Ishikawa (cell line): ENCODE measurements at regions not wholly inside any gene's neighbourhood (a gene's known extent, or its start where the extent isn't known, plus 50 kb on each side); places are given as distances from the start of the nearest gene placed in this dataset.

Experiments used
- CEBPB ChIP-seq: IDR thresholded peaks from 2 replicates; pipeline ENCODE4 v1.6.1; 2012
- CREB1 ChIP-seq: IDR thresholded peaks from 2 replicates; pipeline ENCODE4 v1.6.1; 2012; ENCODE audit warnings: low read depth
- EGR1 ChIP-seq: IDR thresholded peaks from 2 replicates; pipeline ENCODE4 v1.6.1; 2012
- EP300 ChIP-seq: IDR thresholded peaks from 2 replicates; pipeline ENCODE4 v1.6.1; 2012; ENCODE audit warnings: borderline replicate concordance
- FOXM1 ChIP-seq: IDR thresholded peaks from 2 replicates; pipeline ENCODE4 v1.6.1; 2012; ENCODE audit warnings: low read depth, borderline replicate concordance
- MAX ChIP-seq: IDR thresholded peaks from 2 replicates; pipeline ENCODE4 v1.6.1; 2012
- NFIC ChIP-seq: IDR thresholded peaks from 2 replicates; pipeline ENCODE4 v1.6.1; 2012
- RAD21 ChIP-seq: IDR thresholded peaks from 2 replicates; pipeline ENCODE4 v1.6.1; 2012; ENCODE audit warnings: low read depth
- REST ChIP-seq: IDR thresholded peaks from 2 replicates; pipeline ENCODE4 v1.6.1; 2012; ENCODE audit warnings: low read depth, mild to moderate bottlenecking
- TAF1 ChIP-seq: IDR thresholded peaks from 2 replicates; pipeline ENCODE4 v1.6.1; 2012; ENCODE audit warnings: low read depth, mild to moderate bottlenecking
- TCF12 ChIP-seq: IDR thresholded peaks from 2 replicates; pipeline ENCODE4 v1.6.1; 2012; ENCODE audit warnings: low read depth
- TEAD4 ChIP-seq: IDR thresholded peaks from 2 replicates; pipeline ENCODE4 v1.6.1; 2012
- USF1 ChIP-seq: IDR thresholded peaks from 2 replicates; pipeline ENCODE4 v1.6.1; 2012
- YY1 ChIP-seq: IDR thresholded peaks from 2 replicates; pipeline ENCODE4 v1.6.1; 2012; ENCODE audit warnings: low read depth
- ZBTB7A ChIP-seq: IDR thresholded peaks from 2 replicates; pipeline ENCODE4 v1.6.1; 2012; ENCODE audit warnings: low read depth

GRCh38 chr6:105649192-105649591, 246.3 kb upstream of the PREP start:
- no peak for TF ChIP-seq TEAD4
- TF ChIP-seq REST: no peak
- TF ChIP-seq CEBPB: no peak
- no peak for TF ChIP-seq TCF12
- no peak for TF ChIP-seq ZBTB7A
- no peak for TF ChIP-seq TAF1
- no peak for TF ChIP-seq USF1
- TF ChIP-seq RAD21: no peak
- no peak for TF ChIP-seq YY1
- no peak for TF ChIP-seq CREB1
- TF ChIP-seq MAX: no peak

- TF ChIP-seq FOXM1 (no peak), NFIC (no peak), TCF12 (no peak), TEAD4 (no peak), YY1 (no peak), ZBTB7A (no peak), EGR1 (no peak), CREB1 (no peak), CEBPB (no peak), REST (no peak), TAF1 (no peak)
Measured at GRCh38 chr6:105648276-105648675, 245.4 kb upstream of the PREP start.

GRCh38 chr6:105646391-105646867, 243.5 kb upstream of the PREP start:
- no peak for TF ChIP-seq EP300
- TF ChIP-seq RAD21: no peak
- TF ChIP-seq YY1: no peak
- TF ChIP-seq CEBPB: no peak
- TF ChIP-seq TCF12: no peak
- no peak for TF ChIP-seq ZBTB7A
- TF ChIP-seq TAF1: no peak
- TF ChIP-seq NFIC: no peak
- no peak for TF ChIP-seq USF1
- no peak for TF ChIP-seq REST
- TF ChIP-seq MAX: no peak
- no peak for TF ChIP-seq TEAD4
- no peak for TF ChIP-seq EGR1
- no peak for TF ChIP-seq FOXM1
- TF ChIP-seq CREB1: no peak

- TF ChIP-seq ZBTB7A: no peak
- no peak for TF ChIP-seq CREB1
- TF ChIP-seq EP300: no peak
- no peak for TF ChIP-seq MAX
- TF ChIP-seq TEAD4: no peak
- no peak for TF ChIP-seq REST
Measured at GRCh38 chr6:105645958-105646357, 243.1 kb upstream of the PREP start.
